GM23338 (cell line): ENCODE measurements at regions not wholly inside any gene's neighbourhood (a gene's known extent, or its start where the extent isn't known, plus 50 kb on each side); places are given as distances from the start of the nearest gene placed in this dataset.

Experiments used
- ATAC-seq: fragments of 200-7000 bp; cut with Tn5 transposase; 3 replicates; pipeline ENCODE4 v1.9.1; 2020
- DNase-seq: peaks from one replicate; pipeline ENCODE4 v3.0.0-alpha.2; 2015; ENCODE audit warnings: low spot score
- H2AFZ ChIP-seq: fragments of 200-600 bp; sonication (generic); 2 replicates; pipeline ENCODE4 v1.8.0; 2016; ENCODE audit warnings: antibody characterized with exemption, mild to moderate bottlenecking, moderate library complexity
- H3F3A ChIP-seq: fragments of 200-600 bp; sonication (generic); replicated peaks from 2 replicates; pipeline ENCODE4 v1.8.0; 2017; ENCODE audit warnings: antibody characterized with exemption, mixed run types, low read depth
- H3K27ac ChIP-seq: fragments of 200-600 bp; sonication (generic); 2 replicates; pipeline ENCODE4 v1.6.1; 2016; ENCODE audit warnings: low read depth
- H3K27me3 ChIP-seq: fragments of 200-600 bp; sonication (generic); 2 replicates; pipeline ENCODE4 v1.8.0; 2016; ENCODE audit warnings: mild to moderate bottlenecking, mixed run types, moderate library complexity; ENCODE audit not compliant: insufficient read depth
- H3K36me3 ChIP-seq: fragments of 200-600 bp; sonication (generic); 2 replicates; pipeline ENCODE4 v1.8.0; 2016; ENCODE audit warnings: mild to moderate bottlenecking; ENCODE audit not compliant: insufficient read depth
- H3K4me1 ChIP-seq: fragments of 200-600 bp; sonication (generic); 2 replicates; pipeline ENCODE4 v1.8.0; 2016; ENCODE audit warnings: mild to moderate bottlenecking, moderate library complexity; ENCODE audit not compliant: insufficient read depth
- H3K4me2 ChIP-seq: fragments of 200-600 bp; sonication (generic); 2 replicates; pipeline ENCODE4 v1.7.1; 2017; ENCODE audit warnings: mixed run types
- H3K4me3 ChIP-seq: fragments of 200-600 bp; sonication (generic); 2 replicates; pipeline ENCODE4 v1.6.1; 2016; ENCODE audit warnings: mixed run types
- H3K79me2 ChIP-seq: fragments of 200-600 bp; sonication (generic); replicated peaks from 2 replicates; pipeline ENCODE4 v1.8.0; 2017; ENCODE audit warnings: mild to moderate bottlenecking; ENCODE audit not compliant: insufficient read depth
- H3K9me2 ChIP-seq: fragments of 200-600 bp; sonication (generic); 2 replicates; pipeline ENCODE4 v1.8.0; 2017; ENCODE audit not compliant: insufficient read depth
- H4K20me1 ChIP-seq: fragments of 200-600 bp; sonication (generic); replicated peaks from 2 replicates; pipeline ENCODE4 v1.8.0; 2017; ENCODE audit warnings: mild to moderate bottlenecking; ENCODE audit not compliant: insufficient read depth
- H3K27ac Mint-ChIP-seq: 2 replicates; pipeline ENCODE4 v1.8.0; 2020; ENCODE audit warnings: inconsistent platforms, mild to moderate bottlenecking, moderate library complexity, mixed read lengths
- H3K27me3 Mint-ChIP-seq: 3 replicates; pipeline ENCODE4 v1.8.0; 2022; ENCODE audit warnings: low read depth, mild to moderate bottlenecking, moderate library complexity, mixed read lengths, inconsistent platforms; ENCODE audit not compliant: insufficient read depth, poor library complexity
- H3K36me3 Mint-ChIP-seq: 3 replicates; pipeline ENCODE4 v1.8.0; 2021; ENCODE audit warnings: low read depth, mild to moderate bottlenecking, inconsistent platforms, moderate library complexity, mixed read lengths
- H3K4me1 Mint-ChIP-seq: 3 replicates; pipeline ENCODE4 v1.8.0; 2020; ENCODE audit warnings: mild to moderate bottlenecking, inconsistent platforms, mixed read lengths
- H3K4me3 Mint-ChIP-seq: 3 replicates; pipeline ENCODE4 v1.8.0; 2021; ENCODE audit warnings: moderate library complexity, mild to moderate bottlenecking, inconsistent platforms, mixed read lengths
- H3K9me3 Mint-ChIP-seq: 3 replicates; pipeline ENCODE4 v1.8.0; 2020; ENCODE audit warnings: moderate library complexity, mild to moderate bottlenecking, inconsistent platforms, mixed read lengths
- CREB1 ChIP-seq: fragments of 250-450 bp; sonication (Bioruptor Pico); IDR thresholded peaks from 2 replicates; pipeline ENCODE4 v1.5.0; 2020; ENCODE audit warnings: low read depth, mild to moderate bottlenecking, moderate library complexity
- CTCF ChIP-seq, 2 experiments: fragments of 200-600 bp in 1 of 2; sonication (generic) in 1 of 2; conservative IDR thresholded peaks; 2 replicates each; pipeline versions ENCODE4 v1.5.1 to v1.6.1; 2016 to 2017; ENCODE audit warnings: antibody characterized with exemption in 2 of 2, low read depth in 2 of 2, mild to moderate bottlenecking in 2 of 2, moderate library complexity in 1 of 2
- EZH2 ChIP-seq: fragments of 200-600 bp; sonication (generic); IDR thresholded peaks from one replicate; pipeline ENCODE4 v1.8.0; 2017; ENCODE audit warnings: antibody characterized with exemption, mild to moderate bottlenecking, low read depth; ENCODE audit not compliant: unreplicated experiment
- EZH2phosphoT487 ChIP-seq: fragments of 200-600 bp; sonication (generic); IDR thresholded peaks from one replicate; pipeline ENCODE4 v1.8.1; 2018; ENCODE audit warnings: antibody characterized with exemption; ENCODE audit not compliant: unreplicated experiment
- JUNB ChIP-seq: IDR thresholded peaks from one replicate; pipeline ENCODE4 v1.6.1; 2016; ENCODE audit warnings: antibody characterized with exemption; ENCODE audit not compliant: unreplicated experiment
- NANOG ChIP-seq: IDR thresholded peaks from 2 replicates; pipeline ENCODE4 v1.6.1; 2016; ENCODE audit warnings: antibody characterized with exemption, borderline replicate concordance
- POLR2AphosphoS5 ChIP-seq: IDR thresholded peaks from 2 replicates; pipeline ENCODE4 v1.6.1; 2016; ENCODE audit warnings: antibody characterized with exemption, low read depth
- REST ChIP-seq: IDR thresholded peaks from one replicate; pipeline ENCODE4 v1.6.1; 2018; ENCODE audit warnings: antibody characterized with exemption; ENCODE audit not compliant: unreplicated experiment
- STAT1 ChIP-seq: IDR thresholded peaks from one replicate; pipeline ENCODE4 v1.6.1; 2016; ENCODE audit warnings: antibody characterized with exemption; ENCODE audit not compliant: unreplicated experiment

GRCh38 chr6:77073410-77073760 lies 389.9 kb downstream of the HTR1B start (continued):
- TF ChIP-seq REST (no peak), EZH2 (no peak), POLR2AphosphoS5 (no peak), CREB1 (CRISPR knock-in tag) (no peak), STAT1 (no peak), CTCF (conservative IDR thresholded peaks at IDR 0.05; ENCODE audit: low read depth in 2 of 2) (no peak), NANOG (no peak)

GRCh38 chr6:77072694-77073409 lies 390.4 kb downstream of the HTR1B start:
- DNase-seq (no peak), ATAC-seq (no peak)
- Mint-ChIP-seq H3K27ac (no peak overlapping the region), H3K27me3 (no peaks in the 10 kb centered on the region), H3K36me3 (no peaks in the 10 kb centered on the region), H3K4me1 (peaks cover 22% of the 10 kb centered on the region), H3K9me3 (no peaks in the 10 kb centered on the region), H3K4me3 (no peak overlapping the region)
- Histone ChIP-seq H3F3A (no peaks in the 10 kb centered on the region), H3K9me2 (no peaks in the 10 kb centered on the region; the same call in 1 of the 2 replicates), H3K79me2 (no peaks in the 10 kb centered on the region), H3K27me3 (no peaks in the 10 kb centered on the region), H3K36me3 (no peaks in the 10 kb centered on the region), H2AFZ (no peak overlapping the region), H3K4me2 (no peak overlapping the region), H4K20me1 (no peaks in the 10 kb centered on the region), H3K4me3 (no peak overlapping the region), H3K27ac (no peak overlapping the region), H3K4me1 (peaks cover 22% of the 10 kb centered on the region; the same call in 1 of the 2 replicates)
- TF ChIP-seq NANOG, result no peak
- TF ChIP-seq REST, result no peak
- no peak for TF ChIP-seq POLR2AphosphoS5
- TF ChIP-seq CTCF (conservative IDR thresholded peaks at IDR 0.05; ENCODE audit: low read depth in 2 of 2), result no peak
- TF ChIP-seq EZH2phosphoT487, result no peak
- TF ChIP-seq JUNB, result no peak
